ENCODE measurements at regions not wholly inside any gene's neighbourhood (a gene's known extent, or its start where the extent isn't known, plus 50 kb on each side); places are given as distances from the start of the nearest gene placed in this dataset.
"Not testable (repeated sequence)": the region's sequence is repeated elsewhere in the genome, so short reads cannot be mapped to it uniquely, and the experiment has no call there.

- Histone ChIP-seq H3K27me3 (ENCODE audit: control insufficient read depth, extremely low read depth, insufficient read depth, low read length) (no peaks in the 10 kb centered on the region), H4K20me1 (ENCODE audit: control insufficient read depth, extremely low read depth, insufficient read depth, low read length) (no peaks in the 10 kb centered on the region), H3K4me2 (ENCODE audit: control insufficient read depth, extremely low read depth, insufficient read depth, low read depth, low read length) (no peak overlapping the region), H3K9me1 (ENCODE audit: control insufficient read depth, extremely low read depth, insufficient read depth, low read length) (no peaks in the 10 kb centered on the region), H3K36me3 (ENCODE audit: control insufficient read depth in 2 of 2, extremely low read depth in 1 of 2, insufficient read depth in 2 of 2, low read length in 2 of 2) (no peaks in the 10 kb centered on the region), H3K9ac (ENCODE audit: control insufficient read depth, extremely low read depth, insufficient read depth, low read length) (no peak overlapping the region), H2AFZ (ENCODE audit: control insufficient read depth, low read length) (no peak overlapping the region), H3K9me3 (ENCODE audit: control insufficient read depth, low read depth, low read length) (no peaks in the 10 kb centered on the region), H3K79me2 (ENCODE audit: control insufficient read depth, insufficient read depth, low read length) (no peaks in the 10 kb centered on the region), H3K4me1 (ENCODE audit: control insufficient read depth, extremely low read depth, insufficient read depth, low read length) (no peaks in the 10 kb centered on the region), H3K4me3 (ENCODE audit: control insufficient read depth in 2 of 3, extremely low read depth in 1 of 3, insufficient read depth in 2 of 3, low read depth in 1 of 3, low read length in 3 of 3) (no peak overlapping the region), H3K27ac (ENCODE audit: control insufficient read depth, insufficient read depth, low read length) (no peak overlapping the region)
- DNase-seq (ENCODE audit: low read depth, low spot score) = no peak
- no peak for TF ChIP-seq EZH2 (IDR thresholded peaks at IDR 0.05; ENCODE audit: low read length)
- no peak for TF ChIP-seq CTCF (optimal IDR thresholded peaks at IDR 0.05 in 1 of 3, IDR thresholded peaks at IDR 0.05 in 1 of 3, conservative IDR thresholded peaks at IDR 0.05 in 1 of 3; ENCODE audit: extremely low read depth in 1 of 3, insufficient read depth in 2 of 3, low read length in 3 of 3)
- no peak for FAIRE-seq
- dilution Hi-C loops (cut with MboI; ENCODE audit: extremely low pct_ligation_motif_present, low sequenced_read_pairs) = no loop called here
These were observed 150.7 kb upstream of the P2RY1 start for GRCh38 chr3:152684279-152684678.

GRCh38 chr3:152688313-152688712 is 146.6 kb upstream of the P2RY1 start:
- H3K9ac ChIP-seq (ENCODE audit: control insufficient read depth, extremely low read depth, insufficient read depth, low read length) = no peak overlapping the region
- dilution Hi-C loops (cut with MboI; ENCODE audit: extremely low pct_ligation_motif_present, low sequenced_read_pairs) = no loop called here
- no peaks in the 10 kb centered on the region for H3K79me2 ChIP-seq (ENCODE audit: control insufficient read depth, insufficient read depth, low read length)
- no peaks in the 10 kb centered on the region for H3K27me3 ChIP-seq (ENCODE audit: control insufficient read depth, extremely low read depth, insufficient read depth, low read length)
- DNase-seq (ENCODE audit: low read depth, low spot score) = no peak
- H4K20me1 ChIP-seq (ENCODE audit: control insufficient read depth, extremely low read depth, insufficient read depth, low read length) = no peaks in the 10 kb centered on the region
- no peak overlapping the region for H3K4me3 ChIP-seq (ENCODE audit: control insufficient read depth in 2 of 3, extremely low read depth in 1 of 3, insufficient read depth in 2 of 3, low read depth in 1 of 3, low read length in 3 of 3)
- FAIRE-seq = no peak
- no peak overlapping the region for H3K4me2 ChIP-seq (ENCODE audit: control insufficient read depth, extremely low read depth, insufficient read depth, low read depth, low read length)
- no peak overlapping the region for H2AFZ ChIP-seq (ENCODE audit: control insufficient read depth, low read length)
- no peaks in the 10 kb centered on the region for H3K9me1 ChIP-seq (ENCODE audit: control insufficient read depth, extremely low read depth, insufficient read depth, low read length)
- no peaks in the 10 kb centered on the region for H3K9me3 ChIP-seq (ENCODE audit: control insufficient read depth, low read depth, low read length)
- H3K4me1 ChIP-seq (ENCODE audit: control insufficient read depth, extremely low read depth, insufficient read depth, low read length) = no peaks in the 10 kb centered on the region
- no peak overlapping the region for H3K27ac ChIP-seq (ENCODE audit: control insufficient read depth, insufficient read depth, low read length)
- TF ChIP-seq CTCF (optimal IDR thresholded peaks at IDR 0.05 in 1 of 3, IDR thresholded peaks at IDR 0.05 in 1 of 3, conservative IDR thresholded peaks at IDR 0.05 in 1 of 3; ENCODE audit: extremely low read depth in 1 of 3, insufficient read depth in 2 of 3, low read length in 3 of 3) (no peak), EZH2 (IDR thresholded peaks at IDR 0.05; ENCODE audit: low read length) (no peak)
- no peaks in the 10 kb centered on the region for H3K36me3 ChIP-seq (ENCODE audit: control insufficient read depth in 2 of 2, extremely low read depth in 1 of 2, insufficient read depth in 2 of 2, low read length in 2 of 2)

- H3K4me1 ChIP-seq (ENCODE audit: control insufficient read depth, extremely low read depth, insufficient read depth, low read length); H3K36me3 ChIP-seq (ENCODE audit: control insufficient read depth in 2 of 2, extremely low read depth in 1 of 2, insufficient read depth in 2 of 2, low read length in 2 of 2); dilution Hi-C loops (cut with MboI; ENCODE audit: extremely low pct_ligation_motif_present, low sequenced_read_pairs); H3K4me3 ChIP-seq (ENCODE audit: control insufficient read depth in 2 of 3, extremely low read depth in 1 of 3, insufficient read depth in 2 of 3, low read depth in 1 of 3, low read length in 3 of 3); H3K4me2 ChIP-seq (ENCODE audit: control insufficient read depth, extremely low read depth, insufficient read depth, low read depth, low read length); H3K27me3 ChIP-seq (ENCODE audit: control insufficient read depth, extremely low read depth, insufficient read depth, low read length); H2AFZ ChIP-seq (ENCODE audit: control insufficient read depth, low read length); H3K9ac ChIP-seq (ENCODE audit: control insufficient read depth, extremely low read depth, insufficient read depth, low read length); H3K9me1 ChIP-seq (ENCODE audit: control insufficient read depth, extremely low read depth, insufficient read depth, low read length); H3K27ac ChIP-seq (ENCODE audit: control insufficient read depth, insufficient read depth, low read length); H3K9me3 ChIP-seq (ENCODE audit: control insufficient read depth, low read depth, low read length); FAIRE-seq; H3K79me2 ChIP-seq (ENCODE audit: control insufficient read depth, insufficient read depth, low read length); DNase-seq (ENCODE audit: low read depth, low spot score); H4K20me1 ChIP-seq (ENCODE audit: control insufficient read depth, extremely low read depth, insufficient read depth, low read length): not testable (repeated sequence)
These were observed 142.6 kb upstream of the P2RY1 start for GRCh38 chr3:152692326-152692725.

- FAIRE-seq; H4K20me1 ChIP-seq (ENCODE audit: control insufficient read depth, extremely low read depth, insufficient read depth, low read length): not testable (repeated sequence)
These were observed 141.2 kb upstream of the P2RY1 start for GRCh38 chr3:152693521-152694250.

More at GRCh38 chr3:152693521-152694250, 141.2 kb upstream of the P2RY1 start:
- H3K9me3 ChIP-seq (ENCODE audit: control insufficient read depth, low read depth, low read length); H3K4me1 ChIP-seq (ENCODE audit: control insufficient read depth, extremely low read depth, insufficient read depth, low read length); H3K79me2 ChIP-seq (ENCODE audit: control insufficient read depth, insufficient read depth, low read length); H3K27me3 ChIP-seq (ENCODE audit: control insufficient read depth, extremely low read depth, insufficient read depth, low read length); H3K9ac ChIP-seq (ENCODE audit: control insufficient read depth, extremely low read depth, insufficient read depth, low read length); H3K9me1 ChIP-seq (ENCODE audit: control insufficient read depth, extremely low read depth, insufficient read depth, low read length); H3K4me3 ChIP-seq (ENCODE audit: control insufficient read depth in 2 of 3, extremely low read depth in 1 of 3, insufficient read depth in 2 of 3, low read depth in 1 of 3, low read length in 3 of 3); H2AFZ ChIP-seq (ENCODE audit: control insufficient read depth, low read length); H3K4me2 ChIP-seq (ENCODE audit: control insufficient read depth, extremely low read depth, insufficient read depth, low read depth, low read length); H3K27ac ChIP-seq (ENCODE audit: control insufficient read depth, insufficient read depth, low read length); dilution Hi-C loops (cut with MboI; ENCODE audit: extremely low pct_ligation_motif_present, low sequenced_read_pairs); H3K36me3 ChIP-seq (ENCODE audit: control insufficient read depth in 2 of 2, extremely low read depth in 1 of 2, insufficient read depth in 2 of 2, low read length in 2 of 2); DNase-seq (ENCODE audit: low read depth, low spot score): not testable (repeated sequence)

Data from keratinocyte (primary cell).